ENCODE measurements at regions not wholly inside any gene's neighbourhood (a gene's known extent, or its start where the extent isn't known, plus 50 kb on each side); places are given as distances from the start of the nearest gene placed in this dataset.

GRCh38 chr11:11137339-11137738 is 215.7 kb downstream of the CSNK2A3 start:
- H3K27me3 ChIP-seq (ENCODE audit: low read depth) = no peaks in the 10 kb centered on the region
- H3K4me3 ChIP-seq = no peak overlapping the region
- no peaks in the 10 kb centered on the region for H3K36me3 ChIP-seq
- no peaks in the 10 kb centered on the region for H3K9me3 ChIP-seq (replicated peaks)
- no peak for TF ChIP-seq CTCF (IDR thresholded peaks at IDR 0.05; ENCODE audit: borderline replicate concordance)
- H3K4me1 ChIP-seq = peaks cover 8% of the 10 kb centered on the region
- intact Hi-C loops (cut with micrococcal nuclease) = no loop called here
- H3K27ac ChIP-seq (replicated peaks) = no peak overlapping the region
- no peak for DNase-seq

- Histone ChIP-seq H3K27me3 (ENCODE audit: low read depth) (no peaks in the 10 kb centered on the region), H3K4me3 (no peak overlapping the region), H3K27ac (replicated peaks) (no peak overlapping the region), H3K9me3 (replicated peaks) (no peaks in the 10 kb centered on the region), H3K36me3 (no peaks in the 10 kb centered on the region), H3K4me1 (peaks cover 1% of the 10 kb centered on the region)
- no peak for TF ChIP-seq CTCF (IDR thresholded peaks at IDR 0.05; ENCODE audit: borderline replicate concordance)
- DNase-seq = no peak
- intact Hi-C loops (cut with micrococcal nuclease) = no loop called here
Measured at GRCh38 chr11:11135820-11136476, 217.1 kb downstream of the CSNK2A3 start.

- no peaks in the 10 kb centered on the region for H3K9me3 ChIP-seq (replicated peaks)
- no peak overlapping the region for H3K4me3 ChIP-seq
- intact Hi-C loops (cut with micrococcal nuclease) = no loop called here
- no peaks in the 10 kb centered on the region for H3K4me1 ChIP-seq
- H3K27me3 ChIP-seq (ENCODE audit: low read depth) = no peaks in the 10 kb centered on the region
- no peak overlapping the region for H3K27ac ChIP-seq (replicated peaks)
- H3K36me3 ChIP-seq = no peaks in the 10 kb centered on the region
- no peak for DNase-seq
- TF ChIP-seq CTCF (IDR thresholded peaks at IDR 0.05; ENCODE audit: borderline replicate concordance) = no peak
Measured at GRCh38 chr11:11129118-11129517, 223.9 kb downstream of the CSNK2A3 start.

- no peak for DNase-seq
- no peak overlapping the region for H3K4me3 ChIP-seq
- no peak overlapping the region for H3K27ac ChIP-seq (replicated peaks)
- H3K9me3 ChIP-seq (replicated peaks) = no peaks in the 10 kb centered on the region
- intact Hi-C loops (cut with micrococcal nuclease) = no loop called here
- no peaks in the 10 kb centered on the region for H3K27me3 ChIP-seq (ENCODE audit: low read depth)
- H3K36me3 ChIP-seq = no peaks in the 10 kb centered on the region
- no peaks in the 10 kb centered on the region for H3K4me1 ChIP-seq
- TF ChIP-seq CTCF (IDR thresholded peaks at IDR 0.05; ENCODE audit: borderline replicate concordance) = no peak
Measured at GRCh38 chr11:11125618-11126017, 227.4 kb downstream of the CSNK2A3 start.

- Histone ChIP-seq H3K4me1 (no peaks in the 10 kb centered on the region), H3K9me3 (replicated peaks) (no peaks in the 10 kb centered on the region), H3K36me3 (no peaks in the 10 kb centered on the region), H3K27ac (replicated peaks) (no peak overlapping the region), H3K27me3 (ENCODE audit: low read depth) (no peaks in the 10 kb centered on the region), H3K4me3 (no peak overlapping the region)
- TF ChIP-seq CTCF (IDR thresholded peaks at IDR 0.05; ENCODE audit: borderline replicate concordance) = no peak
- intact Hi-C loops (cut with micrococcal nuclease) = no loop called here
- DNase-seq = no peak
Measured at GRCh38 chr11:11122749-11123148, 230.3 kb downstream of the CSNK2A3 start.
